Superior temporal gyrus (tissue), 1 donor: ENCODE measurements at regions not wholly inside any gene's neighbourhood (a gene's known extent, or its start where the extent isn't known, plus 50 kb on each side); places are given as distances from the start of the nearest gene placed in this dataset.

Experiments
- DNase-seq: peaks from one replicate; pipeline ENCODE4 v3.0.0-alpha.2; 2016; ENCODE audit errors: extremely low spot score

- DNase-seq: no peak
Observed at GRCh38 chr10:31606841-31607240, 287.8 kb downstream of the ZEB1 start.

DNA sequence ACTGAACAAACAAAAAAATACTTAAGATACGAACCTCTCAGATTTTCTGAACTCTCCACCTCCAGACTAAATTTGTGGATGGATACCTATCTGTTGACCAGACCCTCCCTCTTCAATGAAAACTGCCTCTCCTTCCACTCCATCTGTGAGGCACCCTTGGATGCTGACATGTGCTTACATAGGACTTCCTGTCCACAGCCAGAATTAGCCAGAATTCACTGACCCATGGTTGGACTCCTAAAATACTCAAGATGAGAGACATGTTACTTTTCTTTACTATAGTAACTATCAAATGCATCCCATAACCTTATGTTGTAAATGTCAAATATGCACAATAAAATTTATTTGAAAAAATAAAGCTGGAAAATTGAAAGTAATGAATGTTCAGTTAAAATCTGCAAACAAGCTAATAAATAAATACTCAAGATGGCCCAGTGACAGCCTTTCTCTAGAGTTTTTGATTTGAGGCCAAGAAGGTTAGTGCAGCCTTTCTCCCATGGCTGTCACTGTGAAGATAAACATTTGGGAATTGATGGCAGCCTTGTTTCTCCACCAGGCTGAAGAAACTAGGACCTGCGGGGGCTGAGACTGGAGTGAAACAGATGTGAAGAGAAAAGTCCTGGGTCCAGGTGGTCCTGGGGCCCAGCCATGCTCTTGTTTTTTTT lies 287.0 kb downstream of the ZEB1 start:
- DNase-seq: no peak

DNA sequence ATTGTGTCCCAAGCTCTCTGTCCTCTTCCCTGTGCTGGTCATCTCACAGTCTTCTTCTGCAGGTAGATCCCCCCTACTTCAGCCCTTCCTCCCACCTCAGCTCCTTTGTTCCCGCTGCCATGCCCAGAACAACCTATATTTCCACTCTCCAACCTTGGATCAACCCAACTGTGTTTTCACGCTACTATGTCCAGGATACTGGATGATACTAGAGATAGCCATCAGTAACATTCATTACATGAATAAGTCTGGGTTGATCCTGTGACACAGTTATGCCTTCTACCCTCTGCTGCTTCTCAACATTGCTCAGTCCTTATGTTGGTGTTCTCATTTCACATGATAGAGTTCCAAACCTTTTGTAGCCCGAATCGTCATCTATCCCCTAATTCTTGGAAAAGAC lies 286.4 kb downstream of the ZEB1 start:
- no peak for DNase-seq

DNA sequence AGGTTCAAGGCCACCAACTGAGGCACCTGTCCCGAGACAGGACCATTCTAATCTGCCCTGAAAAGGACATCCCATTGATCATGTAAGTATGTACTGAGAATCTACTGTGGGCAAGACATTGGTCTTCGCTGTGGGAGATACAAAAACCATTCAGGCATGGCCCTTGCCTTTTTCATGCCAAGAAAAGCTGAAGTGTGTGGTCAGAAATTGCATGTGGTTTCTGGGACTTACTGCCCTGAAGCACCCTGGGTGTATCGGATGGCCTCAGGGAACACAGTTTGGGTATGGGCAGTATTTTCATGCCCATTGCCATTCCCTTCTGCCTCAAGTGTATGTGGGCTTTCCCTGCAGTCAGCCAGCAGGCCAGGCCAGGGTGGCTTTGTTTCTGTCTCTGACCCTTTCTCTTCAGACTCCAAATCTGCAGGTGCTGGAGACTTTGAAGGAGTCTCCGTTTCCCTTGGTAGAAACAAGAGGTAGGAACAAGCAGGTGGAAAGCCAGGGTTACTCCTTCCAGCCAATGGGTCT lies 285.7 kb downstream of the ZEB1 start:
- DNase-seq: no peak

DNA sequence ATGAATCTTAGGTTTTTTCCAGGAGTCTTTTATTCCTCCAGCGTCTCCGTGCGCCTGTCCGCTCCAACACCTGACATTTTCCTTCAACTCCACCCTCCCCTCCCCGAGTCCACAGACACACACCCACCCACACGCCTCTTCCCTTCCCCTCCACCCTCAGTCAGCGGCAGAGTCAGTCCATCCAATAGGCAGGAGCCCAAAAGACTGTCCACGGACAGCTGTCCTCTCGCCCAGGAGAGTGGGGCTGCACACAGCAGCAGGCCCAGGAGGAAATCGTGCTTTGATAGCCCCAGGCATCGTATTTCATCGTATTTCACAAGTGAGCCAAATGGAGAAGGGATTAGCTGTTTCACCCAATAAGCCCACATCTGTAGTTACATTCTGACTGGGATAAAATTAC lies 285.1 kb downstream of the ZEB1 start:
- no peak for DNase-seq

DNA sequence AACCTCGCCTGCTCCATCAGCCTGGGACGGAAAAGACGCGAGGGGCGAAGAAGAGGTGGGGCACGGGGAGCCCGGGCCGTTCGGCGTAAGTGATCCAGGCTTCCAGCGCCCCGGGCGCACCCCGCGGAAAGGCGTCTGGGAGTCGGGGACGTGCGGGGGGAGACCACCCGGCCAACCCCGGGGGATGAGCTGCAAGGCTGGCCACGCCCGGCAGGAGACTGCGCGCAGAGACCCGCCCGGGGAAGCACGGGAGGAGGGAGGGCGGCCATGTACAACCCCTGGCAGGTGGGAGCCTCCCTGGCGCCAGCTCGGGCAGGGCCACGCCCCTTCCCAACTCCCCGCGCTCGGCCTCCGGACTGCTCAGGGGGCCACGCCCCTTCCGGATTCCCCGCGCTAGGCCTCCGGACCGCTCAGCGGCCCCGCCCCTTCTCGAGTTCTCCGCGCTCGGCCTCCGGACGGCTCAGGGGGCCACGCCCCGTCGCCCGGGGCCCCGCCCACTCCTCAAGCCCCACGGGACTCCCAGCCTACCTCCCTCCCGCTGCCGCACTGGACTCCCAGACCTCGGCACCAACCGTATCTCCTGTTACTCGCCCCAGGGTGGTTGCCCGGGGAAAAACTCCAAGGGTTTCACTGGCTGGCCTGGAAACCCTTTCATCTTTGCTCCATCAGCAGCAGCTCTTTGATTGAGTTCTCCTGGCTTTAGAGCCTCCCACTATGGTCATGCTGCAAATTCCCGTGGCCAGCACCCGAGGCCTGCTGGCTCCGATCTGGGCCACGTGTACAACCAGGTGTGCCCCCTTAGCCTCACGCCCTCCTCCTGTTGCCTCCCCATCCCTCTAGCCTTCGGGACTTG lies 284.4 kb downstream of the ZEB1 start:
- peak; percentile 51 for DNase-seq

- peak; percentile 80 for DNase-seq
Observed at GRCh38 chr10:31602541-31603234, 283.7 kb downstream of the ZEB1 start.

DNA sequence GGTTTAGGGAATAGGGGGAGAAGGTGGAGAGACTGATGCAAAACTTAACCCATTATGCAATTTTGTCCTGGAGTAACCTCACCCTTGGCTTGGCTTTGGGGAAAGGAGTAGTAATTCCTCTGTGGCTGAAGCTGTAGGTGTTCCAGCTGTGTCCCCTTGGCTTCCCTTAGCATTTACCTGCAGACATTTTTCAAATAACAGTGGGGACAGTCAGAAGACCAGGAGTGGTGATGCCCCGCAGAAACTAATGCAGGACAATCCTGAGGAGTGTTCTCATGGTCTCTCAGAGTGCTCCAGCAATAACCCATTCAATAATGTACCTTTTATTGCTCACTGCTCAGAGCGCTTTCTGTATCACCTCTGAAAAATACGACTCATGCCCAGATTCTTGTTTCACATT lies 282.1 kb downstream of the ZEB1 start:
- no peak for DNase-seq

- DNase-seq: peak; percentile 33
Observed at GRCh38 chr10:31599626-31600504, 280.8 kb downstream of the ZEB1 start.

DNA sequence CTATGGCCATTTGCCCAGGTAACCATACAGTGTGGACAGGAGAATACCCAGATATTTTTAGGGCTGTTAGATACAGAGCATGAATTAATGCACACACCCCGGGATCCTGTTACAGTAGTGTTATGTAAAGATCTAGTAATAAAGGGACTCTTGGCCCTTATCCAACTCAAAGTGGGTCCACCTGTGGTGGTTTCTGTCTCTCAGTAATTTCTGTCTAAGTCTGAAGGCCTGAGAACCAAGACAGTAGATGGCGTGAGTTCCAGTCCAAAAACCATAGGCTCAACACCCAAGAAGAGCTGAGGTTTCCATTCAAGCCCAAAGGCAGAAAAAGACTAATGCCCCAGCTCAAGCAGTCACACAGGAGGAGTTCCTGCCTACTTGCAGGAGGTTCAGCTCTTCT lies 277.7 kb downstream of the ZEB1 start:
- no peak for DNase-seq

GRCh38 chr10:31595992-31596391 lies 277.0 kb downstream of the ZEB1 start:
- no peak for DNase-seq

DNA sequence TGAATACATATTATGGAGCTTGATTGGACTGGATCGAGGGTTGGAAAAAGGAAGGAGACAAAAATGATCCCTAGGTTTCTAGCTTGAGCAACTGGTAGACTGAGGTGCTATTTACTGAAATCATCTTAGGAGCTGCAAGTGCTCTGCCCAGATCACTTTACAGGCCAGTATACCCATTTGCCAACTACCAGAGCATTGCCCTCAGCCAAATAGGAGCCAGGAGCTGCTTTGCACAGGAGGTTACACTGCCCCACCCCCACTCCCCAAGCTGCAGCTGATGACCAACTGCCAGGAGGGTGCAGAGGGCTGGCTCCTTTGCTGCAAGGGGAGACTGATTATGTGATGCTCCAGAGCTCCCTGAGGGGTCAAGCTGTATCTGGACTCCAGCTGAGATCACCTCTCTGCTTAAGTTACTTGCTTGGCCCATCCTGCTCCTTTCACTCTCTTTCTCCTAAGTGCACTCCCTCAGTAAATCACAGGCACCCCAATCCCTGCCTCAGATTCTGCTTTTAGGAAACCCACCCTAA lies 275.4 kb downstream of the ZEB1 start:
- DNase-seq: no peak

- no peak for DNase-seq
Observed at GRCh38 chr10:31593124-31593523, 274.1 kb downstream of the ZEB1 start.

DNA sequence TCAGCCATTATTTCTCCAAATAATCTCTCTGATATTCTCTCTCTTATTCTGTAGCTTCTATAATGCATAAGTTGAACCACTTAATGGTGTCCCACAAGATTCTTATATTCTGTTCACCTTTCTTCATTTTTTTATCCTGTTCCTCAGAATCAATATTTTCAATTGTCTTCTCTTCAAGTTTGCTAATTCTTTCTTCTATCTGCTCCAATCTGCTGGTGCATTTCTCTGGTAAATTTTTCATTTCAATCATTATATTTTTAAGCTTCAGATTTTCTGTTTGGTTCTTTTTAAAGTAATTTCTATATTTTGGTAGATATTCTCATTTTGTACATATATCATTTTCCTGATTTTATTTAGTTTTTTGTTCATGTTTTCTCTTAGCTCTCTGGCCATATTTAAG lies 272.6 kb downstream of the ZEB1 start:
- no peak for DNase-seq

- no peak for DNase-seq
Observed at GRCh38 chr10:31590023-31590800, 271.2 kb downstream of the ZEB1 start.

GRCh38 chr10:31587691-31588090 lies 268.7 kb downstream of the ZEB1 start:
- DNase-seq: no peak

DNA sequence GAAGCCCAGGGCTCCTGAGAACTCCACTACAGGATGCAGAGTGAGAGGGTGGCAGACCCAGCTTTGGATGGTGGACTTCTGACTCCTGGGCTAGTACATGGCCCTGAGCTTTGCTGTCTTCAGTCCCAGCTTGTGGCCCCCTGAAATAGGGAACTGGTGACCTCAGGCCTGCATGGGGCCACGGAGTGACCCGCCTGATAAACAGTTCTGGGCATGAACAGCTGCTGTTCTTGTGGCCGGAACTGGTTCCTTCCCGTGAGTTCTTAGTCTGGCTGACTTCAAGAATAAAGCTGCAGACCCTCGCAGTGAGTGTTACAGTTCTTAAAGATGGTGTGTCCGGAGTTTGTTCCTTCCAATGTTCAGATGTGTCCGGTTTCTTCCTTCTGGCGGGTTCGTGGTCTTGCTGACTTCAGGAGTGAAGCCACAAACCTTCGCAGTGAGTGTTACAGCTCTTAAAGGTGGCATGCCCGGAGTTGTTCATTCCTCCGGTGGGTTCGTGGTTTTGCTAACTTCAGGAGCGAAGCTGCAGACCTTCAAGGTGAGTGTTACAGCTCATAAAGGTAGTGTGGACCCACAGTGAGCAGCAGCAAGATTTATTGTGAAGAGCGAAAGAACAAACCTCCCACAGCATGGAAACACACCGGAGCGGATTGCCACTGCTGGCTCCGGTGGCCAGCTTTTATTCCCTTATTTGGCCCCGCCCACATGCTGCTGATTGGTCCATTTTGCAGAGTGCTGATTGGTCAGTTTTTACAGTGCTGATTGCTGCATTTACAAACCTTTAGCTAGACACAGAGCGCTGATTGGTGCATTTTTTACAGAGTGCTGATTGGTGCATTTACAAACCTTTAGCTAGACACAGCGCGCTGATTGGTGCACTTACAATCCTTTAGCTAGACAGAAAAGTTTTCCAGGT lies 268.0 kb downstream of the ZEB1 start:
- no peak for DNase-seq

DNA sequence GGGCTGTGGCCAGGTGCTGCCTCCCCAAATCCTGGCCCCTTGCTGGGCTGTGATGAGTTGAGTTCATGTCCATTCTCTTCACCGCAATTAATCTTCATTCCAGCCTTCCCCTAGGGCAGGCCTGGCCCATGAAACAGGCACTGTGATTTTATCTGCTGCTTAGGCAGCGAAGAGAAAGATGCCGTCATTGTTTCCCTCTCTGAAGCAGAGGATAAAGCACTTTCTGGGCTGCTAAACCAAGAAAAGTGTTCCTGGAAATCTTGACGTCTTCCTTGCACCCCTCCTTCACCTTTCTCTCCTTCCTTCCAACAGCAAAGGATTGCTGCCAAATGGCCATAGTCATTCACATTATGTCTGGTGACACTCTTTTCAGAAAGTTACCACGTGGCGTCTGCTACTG lies 265.9 kb downstream of the ZEB1 start:
- no peak for DNase-seq

DNA sequence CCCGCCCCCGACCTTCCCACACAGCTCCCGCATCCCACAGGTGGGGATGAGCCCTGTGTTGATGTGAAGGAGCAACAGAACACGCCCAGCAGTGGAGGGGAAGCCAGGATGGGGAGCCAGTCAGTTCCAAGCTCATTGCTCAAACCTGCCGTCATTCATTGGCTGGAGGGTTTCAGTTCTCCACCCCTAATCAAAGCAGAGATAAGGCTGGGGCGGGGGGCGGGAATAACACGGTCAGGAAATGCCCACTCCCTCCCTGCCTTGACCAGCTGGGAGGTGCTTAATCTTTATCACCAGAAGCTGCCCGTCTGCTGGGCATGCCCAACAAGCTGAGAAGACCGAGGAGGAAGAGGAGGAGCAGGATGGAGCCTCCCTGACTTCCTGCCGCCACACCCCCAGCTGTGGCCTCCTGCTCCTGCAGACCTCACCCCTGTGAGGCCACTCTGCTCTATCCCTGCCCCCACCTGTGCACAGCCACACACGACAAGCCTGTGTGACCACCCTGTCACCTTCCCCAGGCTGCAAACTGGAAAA lies 265.1 kb downstream of the ZEB1 start:
- no peak for DNase-seq
